K562 (cell line): ENCODE measurements at regions not wholly inside any gene's neighbourhood (a gene's known extent, or its start where the extent isn't known, plus 50 kb on each side); places are given as distances from the start of the nearest gene placed in this dataset.

Experiments
- ATAC-seq: fragments of 200-7000 bp; cut with Tn5 transposase; 3 replicates; pipeline ENCODE4 v1.9.1; 2020; ENCODE audit warnings: moderate library complexity
- BruUV-seq: library from RNA; stranded (reverse); fragments of 400-500 nt; replicated peaks from 2 replicates; lab custom pipeline; 2021; lab: Mats Ljungman, UMichigan
- CTCF ChIA-PET: fragments of 300-600 bp; formaldehyde crosslinking; extraction: SDS; loops from one replicate; lab custom pipeline; 2021; ENCODE audit warnings: low intra/inter-chr PET ratio; lab: Yijun Ruan, JAX
- POLR2A ChIA-PET: fragments of 300-600, 350-650 bp; sonication (Branson Sonifier 250); formaldehyde crosslinking; extraction: SDS; loops from one replicate; lab custom pipeline; 2021; ENCODE audit warnings: antibody characterized with exemption, inconsistent platforms; lab: Yijun Ruan, JAX
- DNase-seq, 4 experiments: peaks; one replicate each; pipeline versions ENCODE4 v3.0.0 to v3.0.0-alpha.2; 2011 to 2018; ENCODE audit warnings: low spot score in 3 of 4, mixed read lengths in 3 of 4; ENCODE audit errors: extremely low read depth in 1 of 4
- FAIRE-seq: peaks from 2 replicates; lab custom pipeline; 2011; peaks lifted over from hg19 to GRCh38; lab: Jason Lieb, UNC
- H2AFZ ChIP-seq: 2 replicates; pipeline ENCODE4 v1.6.0; 2011; ENCODE audit warnings: low read depth, low read length, control low read depth, inconsistent platforms
- H3K27ac ChIP-seq: fragments of 200-600 bp; 3 replicates; pipeline ENCODE4 v1.8.0; 2011; ENCODE audit warnings: low read depth, mild to moderate bottlenecking, control low read depth, inconsistent platforms, low read length, moderate library complexity, mixed read lengths; ENCODE audit errors: extremely low read depth
- H3K27me3 ChIP-seq, 2 experiments: fragments of 300-600 bp in 1 of 2; 2 replicates in 1 of 2; 3 replicates in 1 of 2; pipeline versions ENCODE4 v1.6.0 to v1.8.0; 2011; ENCODE audit warnings: inconsistent platforms in 2 of 2, low read length in 2 of 2, mild to moderate bottlenecking in 1 of 2, mixed read lengths in 1 of 2, moderate library complexity in 1 of 2; ENCODE audit not compliant: control insufficient read depth in 2 of 2, insufficient read depth in 2 of 2
- H3K36me3 ChIP-seq: fragments of 300-600 bp; 3 replicates; pipeline ENCODE4 v1.8.0; 2011; ENCODE audit warnings: mild to moderate bottlenecking, low read length, inconsistent platforms; ENCODE audit not compliant: control insufficient read depth, insufficient read depth
- H3K4me1 ChIP-seq, 2 experiments: fragments of 200-600 bp in 1 of 2; replicated peaks in 1 of 2; 2 replicates in 1 of 2; 3 replicates in 1 of 2; pipeline versions ENCODE4 v1.5.1 to v1.8.0; 2011; ENCODE audit warnings: inconsistent platforms in 2 of 2, low read length in 2 of 2, mild to moderate bottlenecking in 1 of 2, mixed read lengths in 1 of 2, moderate library complexity in 1 of 2; ENCODE audit not compliant: control insufficient read depth in 2 of 2, insufficient read depth in 2 of 2
- H3K4me2 ChIP-seq: 2 replicates; pipeline ENCODE4 v1.6.1; 2011; ENCODE audit warnings: low read length, control low read depth, inconsistent platforms, mixed read lengths; ENCODE audit not compliant: insufficient read depth
- H3K4me3 ChIP-seq: fragments of 200-600 bp; sonication (generic), shearing (Covaris generic); 2 replicates; pipeline ENCODE4 v1.5.1; 2016; ENCODE audit warnings: control low read depth, inconsistent platforms
- H3K79me2 ChIP-seq: fragments of 200-600 bp; 3 replicates; pipeline ENCODE4 v1.8.0; 2011; ENCODE audit warnings: low read length, inconsistent platforms; ENCODE audit not compliant: control insufficient read depth, insufficient read depth
- H3K9ac ChIP-seq, 2 experiments: 2 replicates each; pipeline versions ENCODE4 v1.6.0 to v1.6.1; 2011; ENCODE audit warnings: low read depth in 2 of 2, low read length in 2 of 2, control low read depth in 1 of 2, inconsistent platforms in 1 of 2, mild to moderate bottlenecking in 1 of 2, mixed read lengths in 1 of 2; ENCODE audit not compliant: insufficient read depth in 1 of 2
- H3K9me1 ChIP-seq: one replicate; pipeline ENCODE4 v1.6.0; 2011; ENCODE audit warnings: inconsistent platforms, mild to moderate bottlenecking, low read length, moderate library complexity; ENCODE audit not compliant: control insufficient read depth, insufficient read depth
- H3K9me3 ChIP-seq: replicated peaks from 2 replicates; pipeline ENCODE4 v1.5.1; 2011; ENCODE audit warnings: low read depth, low read length, inconsistent platforms; ENCODE audit not compliant: control insufficient read depth, insufficient read depth
- H4K20me1 ChIP-seq: replicated peaks from 2 replicates; pipeline ENCODE4 v1.6.1; 2011; ENCODE audit warnings: low read length, inconsistent platforms, mixed read lengths; ENCODE audit not compliant: control insufficient read depth, insufficient read depth
- CCNT2 ChIP-seq: IDR thresholded peaks from 2 replicates; pipeline ENCODE4 v1.6.1; 2011; ENCODE audit warnings: borderline replicate concordance, low read depth, mild to moderate bottlenecking, moderate library complexity, mixed read lengths, low read length; ENCODE audit not compliant: insufficient read length; ENCODE audit errors: extremely low read depth
- CGGBP1 ChIP-seq: fragments of 250-450 bp; sonication (Bioruptor Pico); IDR thresholded peaks from 2 replicates; pipeline ENCODE4 v1.9.0; 2021; ENCODE audit warnings: mild to moderate bottlenecking
- ETV6 ChIP-seq, 3 experiments: fragments of 150-350 bp in 1 of 3; sonication (generic) in 1 of 3; formaldehyde crosslinking in 1 of 3; IDR thresholded peaks; 2 replicates each; pipeline versions ENCODE4 v1.6.1 to v1.8.0; 2014 to 2022; ENCODE audit warnings: borderline replicate concordance in 2 of 3, low read depth in 2 of 3, antibody characterized with exemption in 1 of 3, low read length in 1 of 3, mild to moderate bottlenecking in 1 of 3, missing genetic modification reagents in 1 of 3
- GABPA ChIP-seq: fragments of 200-800 bp; sonication (Bioruptor generic); conservative IDR thresholded peaks from 2 replicates; pipeline ENCODE4 v1.6.1; 2016; ENCODE audit warnings: low read depth, missing genetic modification characterization, missing compliant biosample characterization
- NFYB ChIP-seq: IDR thresholded peaks from 2 replicates; pipeline ENCODE4 v1.6.1; 2011; ENCODE audit warnings: mild to moderate bottlenecking, moderate library complexity; ENCODE audit not compliant: insufficient read length; ENCODE audit errors: extremely low read depth
- NONO ChIP-seq, 2 experiments: fragments of 200-400 bp in 1 of 2; fragments of 450-650 bp in 1 of 2; formaldehyde crosslinking in 1 of 2; IDR thresholded peaks; 2 replicates each; pipeline ENCODE4 v1.6.1; 2017; ENCODE audit warnings: low read depth in 2 of 2, mild to moderate bottlenecking in 2 of 2, moderate library complexity in 2 of 2, low read length in 1 of 2
- NUFIP1 ChIP-seq: fragments of 450-650 bp; IDR thresholded peaks from 2 replicates; pipeline ENCODE4 v1.6.1; 2018; ENCODE audit not compliant: partially characterized antibody
- POLR2AphosphoS5 ChIP-seq: IDR thresholded peaks from 2 replicates; pipeline ENCODE4 v1.6.1; 2011; ENCODE audit warnings: mild to moderate bottlenecking, low read depth, low read length, moderate library complexity; ENCODE audit not compliant: control insufficient read depth, insufficient read depth
- TCF7L2 ChIP-seq: fragments of 150-350 bp; IDR thresholded peaks from 2 replicates; pipeline ENCODE4 v1.6.1; 2016; ENCODE audit warnings: low read depth, mild to moderate bottlenecking, low read length, moderate library complexity
- ZFPM2 ChIP-seq: fragments of 250-450 bp; sonication (Bioruptor Pico); IDR thresholded peaks from 2 replicates; pipeline ENCODE4 v1.5.1; 2022; ENCODE audit warnings: mild to moderate bottlenecking
- ZNF239 ChIP-seq: fragments of 250-450 bp; sonication (Bioruptor Pico); IDR thresholded peaks from 2 replicates; pipeline ENCODE4 v1.4.0; 2020; ENCODE audit warnings: mild to moderate bottlenecking
- ZNF57 ChIP-seq: fragments of 450-650 bp; formaldehyde crosslinking; IDR thresholded peaks from 2 replicates; pipeline ENCODE4 v1.4.0; 2020; ENCODE audit warnings: mild to moderate bottlenecking, moderate library complexity
- WGBS: fragments of 100-300 bp; shearing (Covaris generic); methylation state at CpG from one replicate; pipeline ENCODE4 v1.1.6; 2016; ENCODE audit warnings: low coverage, mixed read lengths; ENCODE audit not compliant: insufficient coverage; ENCODE audit errors: missing lambda C conversion rate; 5-methylcytosine and 5-hydroxymethylcytosine counted together
- in situ Hi-C: fragments of 300-500 bp; cut with MboI; formaldehyde crosslinking; loops from 4 replicates; pipeline ENCODE4 v1.15.0; 2018; ENCODE audit warnings: inconsistent platforms, mixed read lengths
- intact Hi-C: fragments of 100-400 bp; cut with micrococcal nuclease; formaldehyde crosslinking; loops from 2 replicates; pipeline ENCODE4 v1.14.2; 2022
- TF ChIP-seq, protein P1 (sequence below): fragments of 250-450 bp; sonication (Bioruptor Pico); IDR thresholded peaks from 2 replicates; pipeline ENCODE4 v1.4.0; 2020

- H3K79me2 ChIP-seq, result no peaks in the 10 kb centered on the region
- no peaks in the 10 kb centered on the region for H3K9me1 ChIP-seq
- ATAC-seq (no peak), FAIRE-seq (no peak), DNase-seq (no peak)
- WGBS, result 3% methylated on average over 2 of the region's 2 CpGs
- no peak overlapping the region for H3K4me2 ChIP-seq
- no peaks in the 10 kb centered on the region for H4K20me1 ChIP-seq
- no peak overlapping the region for H3K27ac ChIP-seq
- H3K4me3 ChIP-seq, result no peak overlapping the region
- no TSS peak for BruUV-seq
- POLR2A ChIA-PET, result interaction anchor here (0.6 to 1.0 kb wide), 4 partner anchors 10 to 789 kb away, joined by 3 read pairs; no protein-coding TSS in a partner anchor
- CTCF ChIA-PET, result no interaction called here
- H3K4me1 ChIP-seq, result no peaks in the 10 kb centered on the region
- H3K27me3 ChIP-seq, result no peaks in the 10 kb centered on the region; a peak in 1 of 5 replicates
- H3K9me3 ChIP-seq, result no peaks in the 10 kb centered on the region
- in situ Hi-C loops (no loop called here), intact Hi-C loops (no loop called here)
- no peak overlapping the region for H2AFZ ChIP-seq
- no peaks in the 10 kb centered on the region for H3K36me3 ChIP-seq
- TF ChIP-seq CGGBP1 (CRISPR knock-in tag), result no peak
- no peak for TF ChIP-seq NONO (IDR thresholded peaks at IDR 0.05; ENCODE audit: low read depth in 2 of 2, low read length in 1 of 2)
- no peak for TF ChIP-seq ETV6 (IDR thresholded peaks at IDR 0.05; ENCODE audit: borderline replicate concordance in 1 of 2, low read depth in 2 of 2, low read length in 1 of 2)
- TF ChIP-seq ETV6 (CRISPR knock-in tag; IDR thresholded peaks at IDR 0.05; ENCODE audit: borderline replicate concordance), result no peak
- no peak for TF ChIP-seq CCNT2
- no peak for TF ChIP-seq POLR2AphosphoS5
- TF ChIP-seq, protein P1, sequence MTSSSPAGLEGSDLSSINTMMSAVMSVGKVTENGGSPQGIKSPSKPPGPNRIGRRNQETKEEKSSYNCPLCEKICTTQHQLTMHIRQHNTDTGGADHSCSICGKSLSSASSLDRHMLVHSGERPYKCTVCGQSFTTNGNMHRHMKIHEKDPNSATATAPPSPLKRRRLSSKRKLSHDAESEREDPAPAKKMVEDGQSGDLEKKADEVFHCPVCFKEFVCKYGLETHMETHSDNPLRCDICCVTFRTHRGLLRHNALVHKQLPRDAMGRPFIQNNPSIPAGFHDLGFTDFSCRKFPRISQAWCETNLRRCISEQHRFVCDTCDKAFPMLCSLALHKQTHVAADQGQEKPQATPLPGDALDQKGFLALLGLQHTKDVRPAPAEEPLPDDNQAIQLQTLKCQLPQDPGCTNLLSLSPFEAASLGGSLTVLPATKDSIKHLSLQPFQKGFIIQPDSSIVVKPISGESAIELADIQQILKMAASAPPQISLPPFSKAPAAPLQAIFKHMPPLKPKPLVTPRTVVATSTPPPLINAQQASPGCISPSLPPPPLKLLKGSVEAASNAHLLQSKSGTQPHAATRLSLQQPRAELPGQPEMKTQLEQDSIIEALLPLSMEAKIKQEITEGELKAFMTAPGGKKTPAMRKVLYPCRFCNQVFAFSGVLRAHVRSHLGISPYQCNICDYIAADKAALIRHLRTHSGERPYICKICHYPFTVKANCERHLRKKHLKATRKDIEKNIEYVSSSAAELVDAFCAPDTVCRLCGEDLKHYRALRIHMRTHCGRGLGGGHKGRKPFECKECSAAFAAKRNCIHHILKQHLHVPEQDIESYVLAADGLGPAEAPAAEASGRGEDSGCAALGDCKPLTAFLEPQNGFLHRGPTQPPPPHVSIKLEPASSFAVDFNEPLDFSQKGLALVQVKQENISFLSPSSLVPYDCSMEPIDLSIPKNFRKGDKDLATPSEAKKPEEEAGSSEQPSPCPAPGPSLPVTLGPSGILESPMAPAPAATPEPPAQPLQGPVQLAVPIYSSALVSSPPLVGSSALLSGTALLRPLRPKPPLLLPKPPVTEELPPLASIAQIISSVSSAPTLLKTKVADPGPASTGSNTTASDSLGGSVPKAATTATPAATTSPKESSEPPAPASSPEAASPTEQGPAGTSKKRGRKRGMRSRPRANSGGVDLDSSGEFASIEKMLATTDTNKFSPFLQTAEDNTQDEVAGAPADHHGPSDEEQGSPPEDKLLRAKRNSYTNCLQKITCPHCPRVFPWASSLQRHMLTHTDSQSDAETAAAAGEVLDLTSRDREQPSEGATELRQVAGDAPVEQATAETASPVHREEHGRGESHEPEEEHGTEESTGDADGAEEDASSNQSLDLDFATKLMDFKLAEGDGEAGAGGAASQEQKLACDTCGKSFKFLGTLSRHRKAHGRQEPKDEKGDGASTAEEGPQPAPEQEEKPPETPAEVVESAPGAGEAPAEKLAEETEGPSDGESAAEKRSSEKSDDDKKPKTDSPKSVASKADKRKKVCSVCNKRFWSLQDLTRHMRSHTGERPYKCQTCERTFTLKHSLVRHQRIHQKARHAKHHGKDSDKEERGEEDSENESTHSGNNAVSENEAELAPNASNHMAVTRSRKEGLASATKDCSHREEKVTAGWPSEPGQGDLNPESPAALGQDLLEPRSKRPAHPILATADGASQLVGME (CRISPR knock-in tag), result no peak
- TF ChIP-seq NUFIP1, result no peak
- no peak for TF ChIP-seq NFYB
- no peak for TF ChIP-seq ZFPM2 (CRISPR knock-in tag)
- no peak for TF ChIP-seq ZNF57 (CRISPR knock-in tag)
- TF ChIP-seq GABPA (tag), result no peak
- TF ChIP-seq ZNF239, result no peak
- no peak for TF ChIP-seq TCF7L2
- no peak overlapping the region for H3K9ac ChIP-seq
Observed at GRCh38 chr5:103355579-103355978, 97.0 kb downstream of the MACIR start.
